LNCaP clone FGC (cell line): ENCODE measurements at regions not wholly inside any gene's neighbourhood (a gene's known extent, or its start where the extent isn't known, plus 50 kb on each side); places are given as distances from the start of the nearest gene placed in this dataset.

ENCODE experiments used
- DNase-seq: peaks from one replicate; pipeline ENCODE4 v3.0.0-alpha.2; 2011; ENCODE audit warnings: low read depth
- H3K4me3 ChIP-seq: 2 replicates; pipeline ENCODE4 v1.5.1; 2011; ENCODE audit warnings: mild to moderate bottlenecking, low read depth, low read length, control low read depth
- CTCF ChIP-seq: IDR thresholded peaks from 2 replicates; pipeline ENCODE4 v1.5.1; 2012; ENCODE audit warnings: mild to moderate bottlenecking; ENCODE audit not compliant: control insufficient read depth, insufficient read depth; ENCODE audit errors: extremely low read depth

GRCh38 chr10:78991187-78991586 is 77.6 kb upstream of the ZMIZ1 start:
- no peak overlapping the region for H3K4me3 ChIP-seq
- no peak for DNase-seq
- TF ChIP-seq CTCF = no peak

GRCh38 chr10:78992333-78992732 is 76.4 kb upstream of the ZMIZ1 start:
- no peak for DNase-seq
- no peak for TF ChIP-seq CTCF
- H3K4me3 ChIP-seq = no peak overlapping the region

- no peak for TF ChIP-seq CTCF
- no peak overlapping the region for H3K4me3 ChIP-seq
- no peak for DNase-seq
Measured at GRCh38 chr10:78993261-78993945, 75.4 kb upstream of the ZMIZ1 start.

- no peak for TF ChIP-seq CTCF
Measured at GRCh38 chr10:78995987-78996791, 72.6 kb upstream of the ZMIZ1 start.

GRCh38 chr10:78996792-78997129 is 72.0 kb upstream of the ZMIZ1 start:
- H3K4me3 ChIP-seq = no peak overlapping the region
- TF ChIP-seq CTCF = no peak

More at GRCh38 chr10:78995987-78996791, 72.6 kb upstream of the ZMIZ1 start:
- DNase-seq = no peak
- no peak overlapping the region for H3K4me3 ChIP-seq

GRCh38 chr10:78997635-78998618 is 70.8 kb upstream of the ZMIZ1 start:
- no peak overlapping the region for H3K4me3 ChIP-seq
- no peak for TF ChIP-seq CTCF
- DNase-seq = no peak

More at GRCh38 chr10:78996792-78997129, 72.0 kb upstream of the ZMIZ1 start:
- DNase-seq = no peak
